IMR-90 (cell line): ENCODE measurements at regions not wholly inside any gene's neighbourhood (a gene's known extent, or its start where the extent isn't known, plus 50 kb on each side); places are given as distances from the start of the nearest gene placed in this dataset.

ENCODE experiments used
- ATAC-seq: fragments of 200-7000 bp; cut with Tn5 transposase; 2 replicates; pipeline ENCODE4 v1.9.1; 2020; ENCODE audit warnings: low read depth, mild to moderate bottlenecking, moderate library complexity
- BruUV-seq: library from RNA; stranded (reverse); fragments of 400-500 nt; replicated peaks from 2 replicates; lab custom pipeline; 2021; lab: Mats Ljungman, UMichigan
- CTCF ChIA-PET: fragments of 300-600 bp; formaldehyde crosslinking; extraction: SDS; loops from one replicate; lab custom pipeline; 2021; ENCODE audit warnings: antibody characterized with exemption; lab: Yijun Ruan, JAX
- POLR2A ChIA-PET: fragments of 300-600 bp; sonication (Branson Sonifier 250); formaldehyde crosslinking; loops from one replicate; lab custom pipeline; 2022; ENCODE audit warnings: antibody characterized with exemption; ENCODE audit not compliant: unreplicated experiment; lab: Charles Lee
- DNase-seq: peaks from one replicate; pipeline ENCODE4 v3.0.0; 2013
- H2AFZ ChIP-seq: replicated peaks from 2 replicates; pipeline ENCODE3; 2013; ENCODE audit warnings: low read length, mild to moderate bottlenecking; ENCODE audit not compliant: poor library complexity
- H2AK5ac ChIP-seq: 2 replicates; pipeline ENCODE4 v1.6.1; 2013; ENCODE audit warnings: low read depth, low read length, inconsistent platforms
- H2AK9ac ChIP-seq: replicated peaks from 2 replicates; pipeline ENCODE3; 2013; ENCODE audit warnings: mild to moderate bottlenecking, low read depth, low read length, moderate library complexity; ENCODE audit not compliant: poor library complexity
- H2BK120ac ChIP-seq: 2 replicates; pipeline ENCODE4 v1.6.1; 2013; ENCODE audit warnings: low read depth, low read length, inconsistent platforms
- H2BK15ac ChIP-seq: 3 replicates; pipeline ENCODE4 v1.6.1; 2013; ENCODE audit warnings: low read depth, low read length, inconsistent platforms
- H2BK20ac ChIP-seq: 2 replicates; pipeline ENCODE4 v1.6.1; 2013; ENCODE audit warnings: low read depth, mild to moderate bottlenecking, inconsistent platforms, low read length, moderate library complexity
- H2BK5ac ChIP-seq: 2 replicates; pipeline ENCODE4 v1.6.1; 2013; ENCODE audit warnings: mild to moderate bottlenecking, low read depth, low read length, inconsistent platforms; ENCODE audit not compliant: poor library complexity, severe bottlenecking
- H3K14ac ChIP-seq: replicated peaks from 2 replicates; pipeline ENCODE4 v1.6.1; 2013; ENCODE audit warnings: low read depth, low read length, inconsistent platforms
- H3K18ac ChIP-seq: 2 replicates; pipeline ENCODE4 v1.6.1; 2013; ENCODE audit warnings: low read depth, low read length, control low read depth
- H3K23ac ChIP-seq: 2 replicates; pipeline ENCODE4 v1.6.1; 2013; ENCODE audit warnings: low read depth, low read length, inconsistent platforms
- H3K27ac ChIP-seq: 2 replicates; pipeline ENCODE4 v1.5.1; 2013; ENCODE audit warnings: mild to moderate bottlenecking, control low read depth, low read length; ENCODE audit not compliant: insufficient read depth
- H3K27me3 ChIP-seq: 2 replicates; pipeline ENCODE4 v1.6.1; 2013; ENCODE audit warnings: low read length; ENCODE audit not compliant: control insufficient read depth, insufficient read depth
- H3K36me3 ChIP-seq: 2 replicates; pipeline ENCODE4 v1.6.1; 2013; ENCODE audit warnings: low read length, mixed read lengths; ENCODE audit not compliant: control insufficient read depth, insufficient read depth
- H3K4ac ChIP-seq: 2 replicates; pipeline ENCODE4 v1.6.1; 2013; ENCODE audit warnings: low read depth, low read length, inconsistent platforms
- H3K4me1 ChIP-seq: 2 replicates; pipeline ENCODE4 v1.6.1; 2013; ENCODE audit warnings: low read length, mixed read lengths; ENCODE audit not compliant: control insufficient read depth, insufficient read depth
- H3K4me2 ChIP-seq: 2 replicates; pipeline ENCODE4 v1.6.1; 2013; ENCODE audit warnings: low read depth, mild to moderate bottlenecking, control low read depth, low read length, moderate library complexity
- H3K4me3 ChIP-seq: 2 replicates; pipeline ENCODE4 v1.5.1; 2013; ENCODE audit warnings: low read depth, mild to moderate bottlenecking, control low read depth, low read length, moderate library complexity; ENCODE audit not compliant: insufficient read depth
- H3K56ac ChIP-seq: 2 replicates; pipeline ENCODE4 v1.6.1; 2013; ENCODE audit warnings: low read length, inconsistent platforms; ENCODE audit not compliant: insufficient read depth; ENCODE audit errors: extremely low read depth
- H3K79me1 ChIP-seq, 2 experiments: 2 replicates each; pipeline ENCODE4 v1.6.1; 2013; ENCODE audit warnings: low read length in 2 of 2, inconsistent platforms in 1 of 2, low read depth in 1 of 2
- H3K9ac ChIP-seq: 2 replicates; pipeline ENCODE4 v1.6.1; 2013; ENCODE audit warnings: low read depth, low read length, control low read depth
- H3K9me1 ChIP-seq: 2 replicates; pipeline ENCODE4 v1.6.1; 2013; ENCODE audit warnings: low read length, inconsistent platforms; ENCODE audit not compliant: insufficient read depth
- H3K9me3 ChIP-seq: 2 replicates; pipeline ENCODE4 v1.6.1; 2013; ENCODE audit warnings: low read length; ENCODE audit not compliant: control insufficient read depth, insufficient read depth
- H4K20me1 ChIP-seq: 2 replicates; pipeline ENCODE4 v1.6.1; 2013; ENCODE audit warnings: low read length, inconsistent platforms; ENCODE audit not compliant: insufficient read depth
- H4K5ac ChIP-seq: 2 replicates; pipeline ENCODE4 v1.6.1; 2013; ENCODE audit warnings: mild to moderate bottlenecking, low read depth, low read length, control low read depth
- H4K8ac ChIP-seq, 2 experiments: 2 replicates each; pipeline ENCODE4 v1.6.1; 2013; ENCODE audit warnings: low read depth in 2 of 2, low read length in 2 of 2, control low read depth in 1 of 2, inconsistent platforms in 1 of 2
- H4K91ac ChIP-seq: 2 replicates; pipeline ENCODE4 v1.6.1; 2013; ENCODE audit warnings: low read depth, low read length, inconsistent platforms; ENCODE audit not compliant: insufficient read depth
- BHLHE40 ChIP-seq: fragments of 150-350 bp; IDR thresholded peaks from 2 replicates; pipeline ENCODE4 v1.6.1; 2016; ENCODE audit warnings: mild to moderate bottlenecking, low read depth, low read length
- CEBPB ChIP-seq: IDR thresholded peaks from 2 replicates; pipeline ENCODE4 v1.6.1; 2012; ENCODE audit warnings: low read depth, low read length, improper control_type of control experiment
- CHD1 ChIP-seq: IDR thresholded peaks from 2 replicates; pipeline ENCODE4 v1.6.1; 2012; ENCODE audit warnings: low read depth, low read length, improper control_type of control experiment
- ELK1 ChIP-seq: fragments of 150-350 bp; IDR thresholded peaks from 2 replicates; pipeline ENCODE4 v1.6.1; 2016; ENCODE audit warnings: low read depth, mild to moderate bottlenecking, low read length, moderate library complexity, borderline replicate concordance
- FOS ChIP-seq: fragments of 150-350 bp; IDR thresholded peaks from 2 replicates; pipeline ENCODE4 v1.6.1; 2016; ENCODE audit warnings: low read depth, low read length
- MAFK ChIP-seq: IDR thresholded peaks from 2 replicates; pipeline ENCODE4 v1.6.1; 2012; ENCODE audit warnings: low read depth, low read length, improper control_type of control experiment
- MAZ ChIP-seq: IDR thresholded peaks from 2 replicates; pipeline ENCODE4 v1.6.1; 2012; ENCODE audit warnings: low read depth, mild to moderate bottlenecking, low read length, improper control_type of control experiment, moderate library complexity, borderline replicate concordance
- MXI1 ChIP-seq: IDR thresholded peaks from 2 replicates; pipeline ENCODE4 v1.6.1; 2012; ENCODE audit warnings: low read depth, mild to moderate bottlenecking, low read length, moderate library complexity, borderline replicate concordance
- NFE2L2 ChIP-seq: fragments of 150-350 bp; IDR thresholded peaks from 2 replicates; pipeline ENCODE4 v1.6.1; 2016; ENCODE audit warnings: low read depth, mild to moderate bottlenecking, low read length
- POLR2A ChIP-seq: IDR thresholded peaks from 2 replicates; pipeline ENCODE4 v1.6.1; 2012; ENCODE audit warnings: mild to moderate bottlenecking, low read depth, low read length
- RAD21 ChIP-seq: IDR thresholded peaks from 2 replicates; pipeline ENCODE4 v1.6.1; 2012; ENCODE audit warnings: low read length, improper control_type of control experiment
- RCOR1 ChIP-seq: IDR thresholded peaks from 2 replicates; pipeline ENCODE4 v1.6.1; 2012; ENCODE audit warnings: mild to moderate bottlenecking, low read length, improper control_type of control experiment; ENCODE audit not compliant: insufficient replicate concordance
- RFX5 ChIP-seq: IDR thresholded peaks from 2 replicates; pipeline ENCODE4 v1.8.0; 2012; ENCODE audit warnings: low read depth, mild to moderate bottlenecking, low read length, moderate library complexity
- SMC3 ChIP-seq: fragments of 150-350 bp; IDR thresholded peaks from 2 replicates; pipeline ENCODE4 v1.6.1; 2016; ENCODE audit warnings: low read depth, mild to moderate bottlenecking, antibody characterized with exemption, low read length, moderate library complexity
- WGBS, 2 experiments: methylation state at CpG; one replicate each; pipeline versions ENCODE4 v1.1.5 to v1.1.7; 2013; ENCODE audit warnings: missing lambda C conversion rate in 2 of 2; ENCODE audit not compliant: insufficient read length in 1 of 2; ENCODE audit errors: extremely low coverage in 2 of 2; 5-methylcytosine and 5-hydroxymethylcytosine counted together
- dilution Hi-C: fragments of 300-500 bp; cut with HindIII; formaldehyde crosslinking; loops from one replicate; pipeline ENCODE4 v1.14.3; 2018; ENCODE audit warnings: low sequenced_read_pairs; ENCODE audit not compliant: unreplicated experiment
- in situ Hi-C: fragments of 300-500 bp; cut with MboI; formaldehyde crosslinking; loops from 3 replicates; pipeline ENCODE4 v1.14.3; 2019; ENCODE audit warnings: low sequenced_read_pairs, inconsistent platforms, mixed read lengths
- intact Hi-C: fragments of 100-400 bp; cut with micrococcal nuclease; formaldehyde crosslinking; loops from 2 replicates; pipeline ENCODE4 v1.10.0; 2022
- TF ChIP-seq, protein P1 (sequence below): fragments of 150-350 bp; IDR thresholded peaks from 2 replicates; pipeline ENCODE4 v1.6.1; 2017; ENCODE audit warnings: mild to moderate bottlenecking, antibody characterized with exemption, low read length, low read depth
- TF ChIP-seq, protein P2 (sequence below): conservative IDR thresholded peaks from 2 replicates; pipeline ENCODE4 v1.5.1; 2012; ENCODE audit warnings: mild to moderate bottlenecking, low read depth, low read length, improper control_type of control experiment

- Histone ChIP-seq H3K79me1 (no peaks in the 10 kb centered on the region), H3K4me3 (no peak overlapping the region), H4K20me1 (no peaks in the 10 kb centered on the region), H3K9me1 (no peaks in the 10 kb centered on the region), H3K4ac (no peak overlapping the region), H2AK5ac (no peak overlapping the region), H2BK5ac (no peak overlapping the region), H3K4me1 (peaks cover 6% of the 10 kb centered on the region), H3K14ac (no peak overlapping the region), H3K27ac (no peak overlapping the region), H3K27me3 (peaks cover 13% of the 10 kb centered on the region), H2AK9ac (no peak overlapping the region), H3K23ac (no peak overlapping the region), H3K36me3 (no peaks in the 10 kb centered on the region), H2BK120ac (no peak overlapping the region), H2BK15ac (no peak overlapping the region), H3K9ac (no peak overlapping the region), H3K56ac (no peak overlapping the region), H2BK20ac (no peak overlapping the region), H3K4me2 (no peak overlapping the region), H4K91ac (no peak overlapping the region), H3K18ac (no peak overlapping the region), H4K8ac (no peak overlapping the region), H3K9me3 (peaks cover 2% of the 10 kb centered on the region), H2AFZ (no peak overlapping the region), H4K5ac (no peak overlapping the region)
- DNase-seq (no peak), ATAC-seq (no peak)
- dilution Hi-C loops (no loop called here), intact Hi-C loops (no loop called here), in situ Hi-C loops (no loop called here)
- WGBS, 2 experiments = 75% methylated on average over 2 of the region's 3 CpGs; no CpG with 5 or more reads in 1 of the 2 experiments
- ChIA-PET CTCF (no interaction called here), POLR2A (no interaction called here)
- no TSS peak for BruUV-seq
- TF ChIP-seq MAZ (no peak), RAD21 (no peak), CHD1 (no peak), FOS (no peak), RFX5 (no peak), NFE2L2 (no peak), BHLHE40 (no peak), POLR2A (no peak), MAFK (no peak), MXI1 (no peak), SMC3 (no peak), CEBPB (no peak), ELK1 (no peak), RCOR1 (no peak)
- TF ChIP-seq, protein P1, sequence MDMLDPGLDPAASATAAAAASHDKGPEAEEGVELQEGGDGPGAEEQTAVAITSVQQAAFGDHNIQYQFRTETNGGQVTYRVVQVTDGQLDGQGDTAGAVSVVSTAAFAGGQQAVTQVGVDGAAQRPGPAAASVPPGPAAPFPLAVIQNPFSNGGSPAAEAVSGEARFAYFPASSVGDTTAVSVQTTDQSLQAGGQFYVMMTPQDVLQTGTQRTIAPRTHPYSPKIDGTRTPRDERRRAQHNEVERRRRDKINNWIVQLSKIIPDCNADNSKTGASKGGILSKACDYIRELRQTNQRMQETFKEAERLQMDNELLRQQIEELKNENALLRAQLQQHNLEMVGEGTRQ = no peak
- TF ChIP-seq, protein P2, sequence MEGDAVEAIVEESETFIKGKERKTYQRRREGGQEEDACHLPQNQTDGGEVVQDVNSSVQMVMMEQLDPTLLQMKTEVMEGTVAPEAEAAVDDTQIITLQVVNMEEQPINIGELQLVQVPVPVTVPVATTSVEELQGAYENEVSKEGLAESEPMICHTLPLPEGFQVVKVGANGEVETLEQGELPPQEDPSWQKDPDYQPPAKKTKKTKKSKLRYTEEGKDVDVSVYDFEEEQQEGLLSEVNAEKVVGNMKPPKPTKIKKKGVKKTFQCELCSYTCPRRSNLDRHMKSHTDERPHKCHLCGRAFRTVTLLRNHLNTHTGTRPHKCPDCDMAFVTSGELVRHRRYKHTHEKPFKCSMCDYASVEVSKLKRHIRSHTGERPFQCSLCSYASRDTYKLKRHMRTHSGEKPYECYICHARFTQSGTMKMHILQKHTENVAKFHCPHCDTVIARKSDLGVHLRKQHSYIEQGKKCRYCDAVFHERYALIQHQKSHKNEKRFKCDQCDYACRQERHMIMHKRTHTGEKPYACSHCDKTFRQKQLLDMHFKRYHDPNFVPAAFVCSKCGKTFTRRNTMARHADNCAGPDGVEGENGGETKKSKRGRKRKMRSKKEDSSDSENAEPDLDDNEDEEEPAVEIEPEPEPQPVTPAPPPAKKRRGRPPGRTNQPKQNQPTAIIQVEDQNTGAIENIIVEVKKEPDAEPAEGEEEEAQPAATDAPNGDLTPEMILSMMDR = no peak
Observed at GRCh38 chr4:153096344-153096743, 107.9 kb upstream of the TRIM2 start.
